GM23338 (cell line): ENCODE measurements at regions not wholly inside any gene's neighbourhood (a gene's known extent, or its start where the extent isn't known, plus 50 kb on each side); places are given as distances from the start of the nearest gene placed in this dataset.

Experiments used
- ATAC-seq: fragments of 200-7000 bp; cut with Tn5 transposase; 3 replicates; pipeline ENCODE4 v1.9.1; 2020
- DNase-seq: peaks from one replicate; pipeline ENCODE4 v3.0.0-alpha.2; 2015; ENCODE audit warnings: low spot score
- H2AFZ ChIP-seq: fragments of 200-600 bp; sonication (generic); 2 replicates; pipeline ENCODE4 v1.8.0; 2016; ENCODE audit warnings: antibody characterized with exemption, mild to moderate bottlenecking, moderate library complexity
- H3F3A ChIP-seq: fragments of 200-600 bp; sonication (generic); replicated peaks from 2 replicates; pipeline ENCODE4 v1.8.0; 2017; ENCODE audit warnings: antibody characterized with exemption, mixed run types, low read depth
- H3K27ac ChIP-seq: fragments of 200-600 bp; sonication (generic); 2 replicates; pipeline ENCODE4 v1.6.1; 2016; ENCODE audit warnings: low read depth
- H3K27me3 ChIP-seq: fragments of 200-600 bp; sonication (generic); 2 replicates; pipeline ENCODE4 v1.8.0; 2016; ENCODE audit warnings: mild to moderate bottlenecking, mixed run types, moderate library complexity; ENCODE audit not compliant: insufficient read depth
- H3K36me3 ChIP-seq: fragments of 200-600 bp; sonication (generic); 2 replicates; pipeline ENCODE4 v1.8.0; 2016; ENCODE audit warnings: mild to moderate bottlenecking; ENCODE audit not compliant: insufficient read depth
- H3K4me1 ChIP-seq: fragments of 200-600 bp; sonication (generic); 2 replicates; pipeline ENCODE4 v1.8.0; 2016; ENCODE audit warnings: mild to moderate bottlenecking, moderate library complexity; ENCODE audit not compliant: insufficient read depth
- H3K4me2 ChIP-seq: fragments of 200-600 bp; sonication (generic); 2 replicates; pipeline ENCODE4 v1.7.1; 2017; ENCODE audit warnings: mixed run types
- H3K4me3 ChIP-seq: fragments of 200-600 bp; sonication (generic); 2 replicates; pipeline ENCODE4 v1.6.1; 2016; ENCODE audit warnings: mixed run types
- H3K79me2 ChIP-seq: fragments of 200-600 bp; sonication (generic); replicated peaks from 2 replicates; pipeline ENCODE4 v1.8.0; 2017; ENCODE audit warnings: mild to moderate bottlenecking; ENCODE audit not compliant: insufficient read depth
- H3K9me2 ChIP-seq: fragments of 200-600 bp; sonication (generic); 2 replicates; pipeline ENCODE4 v1.8.0; 2017; ENCODE audit not compliant: insufficient read depth
- H4K20me1 ChIP-seq: fragments of 200-600 bp; sonication (generic); replicated peaks from 2 replicates; pipeline ENCODE4 v1.8.0; 2017; ENCODE audit warnings: mild to moderate bottlenecking; ENCODE audit not compliant: insufficient read depth
- H3K27ac Mint-ChIP-seq: 2 replicates; pipeline ENCODE4 v1.8.0; 2020; ENCODE audit warnings: inconsistent platforms, mild to moderate bottlenecking, moderate library complexity, mixed read lengths
- H3K27me3 Mint-ChIP-seq: 3 replicates; pipeline ENCODE4 v1.8.0; 2022; ENCODE audit warnings: low read depth, mild to moderate bottlenecking, moderate library complexity, mixed read lengths, inconsistent platforms; ENCODE audit not compliant: insufficient read depth, poor library complexity
- H3K36me3 Mint-ChIP-seq: 3 replicates; pipeline ENCODE4 v1.8.0; 2021; ENCODE audit warnings: low read depth, mild to moderate bottlenecking, inconsistent platforms, moderate library complexity, mixed read lengths
- H3K4me1 Mint-ChIP-seq: 3 replicates; pipeline ENCODE4 v1.8.0; 2020; ENCODE audit warnings: mild to moderate bottlenecking, inconsistent platforms, mixed read lengths
- H3K4me3 Mint-ChIP-seq: 3 replicates; pipeline ENCODE4 v1.8.0; 2021; ENCODE audit warnings: moderate library complexity, mild to moderate bottlenecking, inconsistent platforms, mixed read lengths
- H3K9me3 Mint-ChIP-seq: 3 replicates; pipeline ENCODE4 v1.8.0; 2020; ENCODE audit warnings: moderate library complexity, mild to moderate bottlenecking, inconsistent platforms, mixed read lengths
- CREB1 ChIP-seq: fragments of 250-450 bp; sonication (Bioruptor Pico); IDR thresholded peaks from 2 replicates; pipeline ENCODE4 v1.5.0; 2020; ENCODE audit warnings: low read depth, mild to moderate bottlenecking, moderate library complexity
- EZH2 ChIP-seq: fragments of 200-600 bp; sonication (generic); IDR thresholded peaks from one replicate; pipeline ENCODE4 v1.8.0; 2017; ENCODE audit warnings: antibody characterized with exemption, mild to moderate bottlenecking, low read depth; ENCODE audit not compliant: unreplicated experiment
- EZH2phosphoT487 ChIP-seq: fragments of 200-600 bp; sonication (generic); IDR thresholded peaks from one replicate; pipeline ENCODE4 v1.8.1; 2018; ENCODE audit warnings: antibody characterized with exemption; ENCODE audit not compliant: unreplicated experiment
- JUNB ChIP-seq: IDR thresholded peaks from one replicate; pipeline ENCODE4 v1.6.1; 2016; ENCODE audit warnings: antibody characterized with exemption; ENCODE audit not compliant: unreplicated experiment
- NANOG ChIP-seq: IDR thresholded peaks from 2 replicates; pipeline ENCODE4 v1.6.1; 2016; ENCODE audit warnings: antibody characterized with exemption, borderline replicate concordance
- POLR2AphosphoS5 ChIP-seq: IDR thresholded peaks from 2 replicates; pipeline ENCODE4 v1.6.1; 2016; ENCODE audit warnings: antibody characterized with exemption, low read depth
- REST ChIP-seq: IDR thresholded peaks from one replicate; pipeline ENCODE4 v1.6.1; 2018; ENCODE audit warnings: antibody characterized with exemption; ENCODE audit not compliant: unreplicated experiment
- STAT1 ChIP-seq: IDR thresholded peaks from one replicate; pipeline ENCODE4 v1.6.1; 2016; ENCODE audit warnings: antibody characterized with exemption; ENCODE audit not compliant: unreplicated experiment
- ZNF114 ChIP-seq: fragments of 250-450 bp; sonication (Bioruptor Pico); IDR thresholded peaks from 2 replicates; pipeline ENCODE4 v1.5.0; 2020; ENCODE audit warnings: mild to moderate bottlenecking, moderate library complexity
- ZNF331 ChIP-seq: fragments of 250-450 bp; sonication (Bioruptor Pico); IDR thresholded peaks from 2 replicates; pipeline ENCODE4 v1.5.0; 2020; ENCODE audit warnings: low read depth, mild to moderate bottlenecking, moderate library complexity
- ZNF462 ChIP-seq: fragments of 250-450 bp; sonication (Bioruptor Pico); IDR thresholded peaks from 2 replicates; pipeline ENCODE4 v1.5.0; 2020; ENCODE audit warnings: mild to moderate bottlenecking, moderate library complexity
- TF ChIP-seq, protein P1 (sequence below), 2 experiments: fragments of 200-600 bp in 1 of 2; sonication (generic) in 1 of 2; conservative IDR thresholded peaks; 2 replicates each; pipeline versions ENCODE4 v1.5.1 to v1.6.1; 2016 to 2017; ENCODE audit warnings: antibody characterized with exemption in 2 of 2, low read depth in 2 of 2, mild to moderate bottlenecking in 2 of 2, moderate library complexity in 1 of 2
- TF ChIP-seq, protein P2 (sequence below): IDR thresholded peaks from 2 replicates; pipeline ENCODE4 v1.6.1; 2016; ENCODE audit warnings: antibody characterized with exemption

DNA sequence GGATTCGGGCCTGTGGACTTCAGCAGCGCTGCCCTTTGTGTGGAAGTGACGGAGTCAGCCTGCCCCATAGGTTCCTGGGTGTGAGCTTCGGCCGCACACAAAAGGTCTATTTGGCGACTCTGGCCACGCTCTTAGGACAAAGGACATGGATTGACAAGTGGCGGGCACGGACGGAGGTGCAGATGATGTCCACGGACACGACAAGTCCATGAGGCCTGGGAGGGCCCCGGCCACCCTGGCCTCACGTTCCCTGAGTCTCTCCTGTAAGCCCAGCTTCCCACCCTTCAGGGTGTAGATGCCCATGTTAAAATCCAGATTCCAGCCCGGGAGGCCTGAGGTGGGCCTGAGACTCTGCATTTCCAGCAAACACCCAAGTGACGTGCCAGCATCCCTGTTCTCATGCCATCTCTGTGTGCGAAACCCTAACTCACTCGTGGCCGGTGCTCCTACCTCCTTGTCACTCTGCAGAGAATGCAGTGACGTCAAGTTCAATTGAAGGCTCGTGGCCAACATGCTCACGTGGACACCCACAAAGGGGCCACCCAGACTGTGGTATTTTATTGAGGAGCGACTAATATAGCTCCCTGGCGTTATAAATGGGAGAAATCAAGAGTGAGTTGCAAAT is 111.7 kb downstream of the RTP5 start:
- H2AFZ ChIP-seq, result no peak overlapping the region
- no peaks in the 10 kb centered on the region for H3K4me1 ChIP-seq
- H3K27me3 ChIP-seq, result no peaks in the 10 kb centered on the region
- no peak overlapping the region for H3K4me3 ChIP-seq
- no peak overlapping the region for H3K4me2 ChIP-seq
- DNase-seq (no peak), ATAC-seq (no peak)
- H3K9me3 Mint-ChIP-seq, result no peaks in the 10 kb centered on the region
- H4K20me1 ChIP-seq, result no peaks in the 10 kb centered on the region
- H3F3A ChIP-seq, result no peaks in the 10 kb centered on the region
- TF ChIP-seq JUNB (no peak), ZNF462 (CRISPR knock-in tag) (no peak), ZNF331 (CRISPR knock-in tag) (no peak), REST (no peak), POLR2AphosphoS5 (no peak), NANOG (no peak), STAT1 (no peak), ZNF114 (no peak), CREB1 (CRISPR knock-in tag) (no peak), EZH2phosphoT487 (no peak), EZH2 (no peak)
- TF ChIP-seq, protein P1, sequence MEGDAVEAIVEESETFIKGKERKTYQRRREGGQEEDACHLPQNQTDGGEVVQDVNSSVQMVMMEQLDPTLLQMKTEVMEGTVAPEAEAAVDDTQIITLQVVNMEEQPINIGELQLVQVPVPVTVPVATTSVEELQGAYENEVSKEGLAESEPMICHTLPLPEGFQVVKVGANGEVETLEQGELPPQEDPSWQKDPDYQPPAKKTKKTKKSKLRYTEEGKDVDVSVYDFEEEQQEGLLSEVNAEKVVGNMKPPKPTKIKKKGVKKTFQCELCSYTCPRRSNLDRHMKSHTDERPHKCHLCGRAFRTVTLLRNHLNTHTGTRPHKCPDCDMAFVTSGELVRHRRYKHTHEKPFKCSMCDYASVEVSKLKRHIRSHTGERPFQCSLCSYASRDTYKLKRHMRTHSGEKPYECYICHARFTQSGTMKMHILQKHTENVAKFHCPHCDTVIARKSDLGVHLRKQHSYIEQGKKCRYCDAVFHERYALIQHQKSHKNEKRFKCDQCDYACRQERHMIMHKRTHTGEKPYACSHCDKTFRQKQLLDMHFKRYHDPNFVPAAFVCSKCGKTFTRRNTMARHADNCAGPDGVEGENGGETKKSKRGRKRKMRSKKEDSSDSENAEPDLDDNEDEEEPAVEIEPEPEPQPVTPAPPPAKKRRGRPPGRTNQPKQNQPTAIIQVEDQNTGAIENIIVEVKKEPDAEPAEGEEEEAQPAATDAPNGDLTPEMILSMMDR (conservative IDR thresholded peaks at IDR 0.05; ENCODE audit: low read depth in 2 of 2), result no peak
- TF ChIP-seq, protein P2, sequence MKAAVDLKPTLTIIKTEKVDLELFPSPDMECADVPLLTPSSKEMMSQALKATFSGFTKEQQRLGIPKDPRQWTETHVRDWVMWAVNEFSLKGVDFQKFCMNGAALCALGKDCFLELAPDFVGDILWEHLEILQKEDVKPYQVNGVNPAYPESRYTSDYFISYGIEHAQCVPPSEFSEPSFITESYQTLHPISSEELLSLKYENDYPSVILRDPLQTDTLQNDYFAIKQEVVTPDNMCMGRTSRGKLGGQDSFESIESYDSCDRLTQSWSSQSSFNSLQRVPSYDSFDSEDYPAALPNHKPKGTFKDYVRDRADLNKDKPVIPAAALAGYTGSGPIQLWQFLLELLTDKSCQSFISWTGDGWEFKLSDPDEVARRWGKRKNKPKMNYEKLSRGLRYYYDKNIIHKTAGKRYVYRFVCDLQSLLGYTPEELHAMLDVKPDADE, result no peak
- no peak overlapping the region for H3K4me3 Mint-ChIP-seq
- H3K27ac Mint-ChIP-seq, result no peak overlapping the region
- no peak overlapping the region for H3K27ac ChIP-seq
- H3K27me3 Mint-ChIP-seq, result peaks cover 6% of the 10 kb centered on the region
- H3K79me2 ChIP-seq, result no peaks in the 10 kb centered on the region
- H3K36me3 Mint-ChIP-seq, result no peaks in the 10 kb centered on the region
- H3K4me1 Mint-ChIP-seq, result no peaks in the 10 kb centered on the region
- H3K9me2 ChIP-seq, result no peaks in the 10 kb centered on the region
- H3K36me3 ChIP-seq, result no peaks in the 10 kb centered on the region
